ENCODE measurements at regions not wholly inside any gene's neighbourhood (a gene's known extent, or its start where the extent isn't known, plus 50 kb on each side); places are given as distances from the start of the nearest gene placed in this dataset.

GRCh38 chr2:143901185-143901842 lies 618.6 kb downstream of the ZEB2 start:
- intact Hi-C loops (cut with DNase I; ENCODE audit: low total_unique reads): no loop called here
- H3K9me3 ChIP-seq: no peaks in the 10 kb centered on the region
- H3K4me3 ChIP-seq: no peak overlapping the region
- H3K27me3 ChIP-seq (replicated peaks in 1 of 7): no peaks in the 10 kb centered on the region
- no peaks in the 10 kb centered on the region for H3K36me3 ChIP-seq
- 68 to 78% (median 72%) methylated on average over 4 of the region's 4 CpGs for WGBS, 5 donors
- no peaks in the 10 kb centered on the region for H3K4me1 ChIP-seq
- H3K27ac ChIP-seq: no peak overlapping the region
- DNase-seq: no peak
- TF ChIP-seq CTCF (IDR thresholded peaks at IDR 0.05 in 8 of 11, conservative IDR thresholded peaks at IDR 0.05 in 3 of 11): no peak
- no peak for TF ChIP-seq POLR2A (IDR thresholded peaks at IDR 0.05)
- no peak for TF ChIP-seq POLR2AphosphoS5 (IDR thresholded peaks at IDR 0.05)

GRCh38 chr2:143899987-143900386 lies 619.9 kb downstream of the ZEB2 start:
- no peaks in the 10 kb centered on the region for H3K36me3 ChIP-seq
- no peaks in the 10 kb centered on the region for H3K4me1 ChIP-seq
- no peak for DNase-seq
- intact Hi-C loops (cut with DNase I; ENCODE audit: low total_unique reads): no loop called here
- H3K9me3 ChIP-seq: no peaks in the 10 kb centered on the region
- H3K4me3 ChIP-seq: no peak overlapping the region
- no peak for TF ChIP-seq CTCF (IDR thresholded peaks at IDR 0.05 in 8 of 11, conservative IDR thresholded peaks at IDR 0.05 in 3 of 11)
- no peak for TF ChIP-seq POLR2AphosphoS5 (IDR thresholded peaks at IDR 0.05)
- no peak for TF ChIP-seq POLR2A (IDR thresholded peaks at IDR 0.05)
- H3K27me3 ChIP-seq (replicated peaks in 1 of 7): no peaks in the 10 kb centered on the region
- no peak overlapping the region for H3K27ac ChIP-seq
- 85 to 96% (median 91%) methylated on average over 4 of the region's 4 CpGs for WGBS, 5 donors

- Histone ChIP-seq H3K27me3 (replicated peaks in 1 of 7) (no peaks in the 10 kb centered on the region), H3K9me3 (no peaks in the 10 kb centered on the region), H3K4me3 (no peak overlapping the region), H3K36me3 (no peaks in the 10 kb centered on the region), H3K4me1 (no peaks in the 10 kb centered on the region), H3K27ac (no peak overlapping the region)
- intact Hi-C loops (cut with DNase I; ENCODE audit: low total_unique reads): no loop called here
- TF ChIP-seq POLR2A (IDR thresholded peaks at IDR 0.05) (no peak), CTCF (IDR thresholded peaks at IDR 0.05 in 8 of 11, conservative IDR thresholded peaks at IDR 0.05 in 3 of 11) (no peak), POLR2AphosphoS5 (IDR thresholded peaks at IDR 0.05) (no peak)
- no peak for DNase-seq
- WGBS, 5 donors: 94 to 100% (median 97%) methylated on average over 3 of the region's 3 CpGs
Observed at GRCh38 chr2:143893371-143893770, 626.5 kb downstream of the ZEB2 start.

- 82 to 90% (median 87%) methylated on average over 7 of the region's 7 CpGs for WGBS, 5 donors
- H3K4me3 ChIP-seq: no peak overlapping the region
- no peak for DNase-seq
- H3K4me1 ChIP-seq: no peaks in the 10 kb centered on the region
- H3K9me3 ChIP-seq: no peaks in the 10 kb centered on the region
- intact Hi-C loops (cut with DNase I; ENCODE audit: low total_unique reads): no loop called here
- no peaks in the 10 kb centered on the region for H3K27me3 ChIP-seq (replicated peaks in 1 of 7)
- no peak for TF ChIP-seq CTCF (IDR thresholded peaks at IDR 0.05 in 8 of 11, conservative IDR thresholded peaks at IDR 0.05 in 3 of 11)
- TF ChIP-seq POLR2AphosphoS5 (IDR thresholded peaks at IDR 0.05): no peak
- TF ChIP-seq POLR2A (IDR thresholded peaks at IDR 0.05): no peak
- H3K27ac ChIP-seq: no peak overlapping the region
- no peaks in the 10 kb centered on the region for H3K36me3 ChIP-seq
Observed at GRCh38 chr2:143891879-143892308, 628.0 kb downstream of the ZEB2 start.

Measured in spleen (tissue), 11 donors.